AG09309 (cell line): ENCODE measurements at regions not wholly inside any gene's neighbourhood (a gene's known extent, or its start where the extent isn't known, plus 50 kb on each side); places are given as distances from the start of the nearest gene placed in this dataset.

ENCODE experiments used
- DNase-seq: peaks from one replicate; pipeline ENCODE4 v3.0.0-alpha.2; 2010; ENCODE audit warnings: low read depth
- H3K4me3 ChIP-seq: 2 replicates; pipeline ENCODE4 v1.5.1; 2011; ENCODE audit warnings: mild to moderate bottlenecking, low read depth, low read length, moderate library complexity; ENCODE audit not compliant: control insufficient read depth
- TF ChIP-seq, protein P1 (sequence below): IDR thresholded peaks from 2 replicates; pipeline ENCODE4 v1.5.1; 2011; ENCODE audit warnings: mild to moderate bottlenecking, low read depth, low read length, inconsistent platforms; ENCODE audit not compliant: insufficient read depth, control insufficient read depth; ENCODE audit errors: missing control alignments

DNA sequence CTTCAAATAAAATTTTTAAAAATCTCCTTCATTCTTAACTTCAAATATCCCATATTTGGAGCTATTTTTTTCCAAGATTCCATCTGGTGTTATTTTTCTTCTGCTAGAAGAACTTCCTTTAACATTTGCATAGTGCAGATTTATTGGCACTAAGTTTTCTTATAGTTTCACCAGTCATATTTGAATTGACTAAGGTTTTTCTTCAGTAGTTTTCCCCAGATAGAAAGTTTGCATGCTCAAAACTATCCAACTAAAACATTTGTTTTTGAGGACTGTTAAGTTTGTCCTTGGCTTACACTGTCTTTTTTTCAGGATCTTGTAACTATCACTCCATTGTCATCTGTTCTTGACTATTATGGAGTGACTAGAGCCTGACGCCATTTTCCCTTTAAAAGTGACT, 606.7 kb downstream of the TAF11L14 start:
- DNase-seq = no peak
- H3K4me3 ChIP-seq = no peak overlapping the region
- TF ChIP-seq, protein P1, sequence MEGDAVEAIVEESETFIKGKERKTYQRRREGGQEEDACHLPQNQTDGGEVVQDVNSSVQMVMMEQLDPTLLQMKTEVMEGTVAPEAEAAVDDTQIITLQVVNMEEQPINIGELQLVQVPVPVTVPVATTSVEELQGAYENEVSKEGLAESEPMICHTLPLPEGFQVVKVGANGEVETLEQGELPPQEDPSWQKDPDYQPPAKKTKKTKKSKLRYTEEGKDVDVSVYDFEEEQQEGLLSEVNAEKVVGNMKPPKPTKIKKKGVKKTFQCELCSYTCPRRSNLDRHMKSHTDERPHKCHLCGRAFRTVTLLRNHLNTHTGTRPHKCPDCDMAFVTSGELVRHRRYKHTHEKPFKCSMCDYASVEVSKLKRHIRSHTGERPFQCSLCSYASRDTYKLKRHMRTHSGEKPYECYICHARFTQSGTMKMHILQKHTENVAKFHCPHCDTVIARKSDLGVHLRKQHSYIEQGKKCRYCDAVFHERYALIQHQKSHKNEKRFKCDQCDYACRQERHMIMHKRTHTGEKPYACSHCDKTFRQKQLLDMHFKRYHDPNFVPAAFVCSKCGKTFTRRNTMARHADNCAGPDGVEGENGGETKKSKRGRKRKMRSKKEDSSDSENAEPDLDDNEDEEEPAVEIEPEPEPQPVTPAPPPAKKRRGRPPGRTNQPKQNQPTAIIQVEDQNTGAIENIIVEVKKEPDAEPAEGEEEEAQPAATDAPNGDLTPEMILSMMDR = no peak

DNA sequence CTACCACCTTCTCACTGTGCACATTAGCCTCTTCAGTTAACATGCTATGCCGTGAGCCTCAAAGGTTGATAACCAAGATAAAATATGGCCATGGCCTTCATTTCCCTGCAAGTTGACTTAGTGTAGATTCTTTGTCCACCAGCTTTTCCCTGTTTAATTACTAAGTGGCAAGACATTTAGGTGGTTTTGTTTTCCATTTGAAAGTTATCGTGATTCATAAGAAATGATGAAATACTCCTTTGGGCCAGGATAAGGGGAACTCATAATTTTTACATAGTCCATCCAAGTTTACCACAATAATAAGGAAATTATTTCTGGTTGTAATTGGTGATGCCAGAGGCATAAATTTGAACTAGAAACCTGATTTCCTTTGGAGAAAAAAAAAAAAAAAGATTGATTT, 609.6 kb downstream of the TAF11L14 start:
- TF ChIP-seq, protein P1 = no peak

DNA sequence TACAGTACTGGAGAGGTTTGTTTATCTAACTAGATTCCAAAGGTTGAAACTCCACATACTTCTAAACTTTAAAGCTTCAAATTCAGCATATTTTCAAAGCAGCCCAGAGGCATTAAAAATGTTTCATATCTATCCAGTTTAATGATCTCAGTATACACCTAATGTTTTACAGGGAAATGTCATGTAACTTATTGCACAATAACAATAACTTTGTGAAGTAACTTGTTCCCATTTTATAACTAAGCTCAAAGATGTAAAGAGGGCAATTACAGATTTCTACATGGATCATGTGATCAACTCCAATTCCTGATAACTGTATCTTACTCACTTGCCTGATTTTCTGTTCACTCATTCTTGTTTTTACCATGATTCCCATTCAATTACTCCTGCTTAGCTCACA, 610.0 kb downstream of the TAF11L14 start:
- no peak for DNase-seq
- TF ChIP-seq, protein P1 = no peak

More for the DNA sequence above, 609.6 kb downstream of the TAF11L14 start:
- DNase-seq = no peak
- no peak overlapping the region for H3K4me3 ChIP-seq

DNA sequence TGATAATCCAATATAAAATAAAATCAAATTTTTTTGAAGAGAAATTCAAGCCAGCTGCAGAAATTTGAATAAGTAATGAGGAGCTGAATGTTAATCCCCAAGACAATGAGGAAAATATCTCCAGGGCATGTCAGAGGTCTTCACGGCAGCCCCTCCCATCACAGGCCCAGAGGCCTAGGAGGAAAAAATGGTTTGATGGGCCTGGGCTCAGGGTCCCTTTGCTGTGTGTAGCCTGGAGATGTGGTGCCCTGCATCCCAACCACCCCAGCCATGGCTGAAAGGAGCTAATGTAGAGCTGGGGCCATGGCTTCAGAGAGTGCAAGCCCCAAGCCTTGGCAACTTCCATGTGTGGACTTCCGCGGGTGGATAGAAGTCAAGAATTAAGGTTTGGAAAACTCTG, 618.3 kb downstream of the TAF11L14 start:
- no peak for DNase-seq
- H3K4me3 ChIP-seq = no peak overlapping the region
- TF ChIP-seq, protein P1 = no peak

More for the DNA sequence above, 610.0 kb downstream of the TAF11L14 start:
- no peak overlapping the region for H3K4me3 ChIP-seq

DNA sequence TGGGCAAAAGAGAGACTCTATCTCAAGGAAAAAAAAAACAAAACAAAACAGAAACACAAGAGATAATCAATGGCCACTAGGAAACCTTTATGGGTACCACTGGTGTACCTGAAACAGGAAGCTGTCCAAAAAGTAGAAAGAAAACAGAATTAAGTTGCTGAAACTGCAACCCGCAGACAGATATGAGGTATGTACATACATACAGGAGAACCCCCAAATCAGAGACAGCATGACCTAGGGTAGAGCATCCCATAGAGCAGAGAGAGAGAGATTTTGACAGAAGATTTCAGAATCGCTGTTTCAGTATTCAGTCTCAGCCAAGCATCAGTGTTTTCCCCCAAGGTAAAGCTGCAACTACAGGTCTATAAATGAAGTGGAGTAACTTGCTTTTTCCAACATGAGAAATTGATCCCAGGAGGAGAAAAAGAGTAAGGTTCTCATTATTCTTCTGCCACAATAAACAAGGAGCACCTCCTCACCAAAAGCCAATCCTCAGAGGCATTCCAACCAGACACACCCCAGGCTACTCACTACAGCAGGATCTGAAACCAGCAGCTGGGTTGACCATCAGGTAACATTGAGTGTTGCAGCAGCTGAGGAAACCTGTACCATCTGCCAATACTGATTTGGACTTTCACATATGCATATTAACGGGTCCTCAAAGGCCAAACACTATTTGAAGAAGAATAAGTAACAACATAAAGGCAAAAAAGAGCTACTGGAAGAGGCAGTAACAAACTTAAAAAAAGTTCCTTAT, 630.0 kb downstream of the TAF11L14 start:
- TF ChIP-seq, protein P1 = no peak
- no peak for DNase-seq
- no peak overlapping the region for H3K4me3 ChIP-seq

DNA sequence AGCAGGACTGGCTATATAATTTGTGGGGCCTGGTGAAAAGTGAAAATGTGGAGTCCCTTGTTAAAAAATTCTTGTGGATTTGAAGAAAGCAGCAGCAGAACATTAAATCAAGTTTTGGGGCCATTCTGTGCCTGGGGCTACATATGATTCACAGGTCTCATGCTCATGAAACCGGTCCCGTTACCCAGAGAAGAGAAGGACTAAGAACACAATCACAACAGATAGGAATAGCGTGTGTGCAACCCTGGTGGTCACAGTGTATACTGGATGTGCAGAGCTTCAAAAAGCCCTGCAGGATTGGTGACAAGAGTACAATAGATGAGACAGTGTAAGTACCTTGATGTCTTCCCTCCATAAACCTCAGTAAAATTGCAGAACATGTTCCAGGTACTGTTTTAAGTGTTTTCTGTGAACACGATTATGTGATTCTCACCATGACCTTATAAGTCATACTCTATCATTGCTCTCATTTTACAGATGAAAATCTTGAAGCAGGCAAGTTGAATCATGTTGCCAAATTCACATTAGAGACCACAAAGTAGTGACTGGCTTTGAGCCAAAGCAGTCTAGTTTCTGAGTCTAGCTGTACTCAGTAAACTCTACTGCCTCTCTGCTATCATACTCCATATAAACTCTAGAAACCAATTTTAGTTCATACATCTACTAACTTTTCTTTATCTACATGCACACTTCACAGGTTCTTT, 636.5 kb downstream of the TAF11L14 start:
- no peak for DNase-seq
- TF ChIP-seq, protein P1 = no peak
- H3K4me3 ChIP-seq = no peak overlapping the region
